ENCODE measurements at regions not wholly inside any gene's neighbourhood (a gene's known extent, or its start where the extent isn't known, plus 50 kb on each side); places are given as distances from the start of the nearest gene placed in this dataset.
"Not testable (repeated sequence)": the region's sequence is repeated elsewhere in the genome, so short reads cannot be mapped to it uniquely, and the experiment has no call there.

DNA sequence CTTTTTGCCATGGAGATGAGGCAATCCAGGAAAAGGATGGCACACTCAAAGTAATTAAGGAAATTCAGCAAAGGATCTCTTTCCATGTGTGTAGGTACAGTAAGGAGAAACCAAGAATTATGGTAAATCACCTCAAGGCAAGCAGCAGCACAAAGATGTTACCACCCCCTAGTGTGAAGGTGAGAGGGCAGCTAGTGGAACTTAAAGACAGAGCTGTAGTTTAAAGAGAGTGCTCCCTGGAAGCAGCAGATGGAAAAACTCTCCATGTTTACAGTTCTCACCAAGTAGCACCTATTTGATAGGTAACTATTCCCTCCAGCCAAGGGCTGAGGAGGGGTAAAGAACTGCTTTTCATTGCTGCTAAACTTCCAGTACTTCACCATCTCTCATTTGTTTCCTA is 860.4 kb upstream of the CRIM1 start:
- Histone ChIP-seq H3K9ac (ENCODE audit: low read length in 3 of 3) (no peak overlapping the region), H3K27ac (ENCODE audit: low read depth in 2 of 2, low read length in 2 of 2) (no peak overlapping the region), H3K4me3 (ENCODE audit: low read length in 3 of 3) (no peak overlapping the region), H3K27me3 (ENCODE audit: control insufficient read depth, insufficient read depth, low read length) (no peaks in the 10 kb centered on the region), H3K36me3 (ENCODE audit: control insufficient read depth in 2 of 3, insufficient read depth in 3 of 3, low read length in 3 of 3) (no peaks in the 10 kb centered on the region), H3K4me1 (ENCODE audit: control insufficient read depth in 2 of 3, insufficient read depth in 2 of 3, low read depth in 1 of 3, low read length in 3 of 3) (no peaks in the 10 kb centered on the region), H3K9me3 (ENCODE audit: control insufficient read depth in 2 of 3, insufficient read depth in 1 of 3, low read length in 3 of 3) (no peaks in the 10 kb centered on the region)
- intact Hi-C loops (cut with DNase I) = no loop called here
- DNase-seq = no peak
- FAIRE-seq = no peak
- TF ChIP-seq, protein P1, sequence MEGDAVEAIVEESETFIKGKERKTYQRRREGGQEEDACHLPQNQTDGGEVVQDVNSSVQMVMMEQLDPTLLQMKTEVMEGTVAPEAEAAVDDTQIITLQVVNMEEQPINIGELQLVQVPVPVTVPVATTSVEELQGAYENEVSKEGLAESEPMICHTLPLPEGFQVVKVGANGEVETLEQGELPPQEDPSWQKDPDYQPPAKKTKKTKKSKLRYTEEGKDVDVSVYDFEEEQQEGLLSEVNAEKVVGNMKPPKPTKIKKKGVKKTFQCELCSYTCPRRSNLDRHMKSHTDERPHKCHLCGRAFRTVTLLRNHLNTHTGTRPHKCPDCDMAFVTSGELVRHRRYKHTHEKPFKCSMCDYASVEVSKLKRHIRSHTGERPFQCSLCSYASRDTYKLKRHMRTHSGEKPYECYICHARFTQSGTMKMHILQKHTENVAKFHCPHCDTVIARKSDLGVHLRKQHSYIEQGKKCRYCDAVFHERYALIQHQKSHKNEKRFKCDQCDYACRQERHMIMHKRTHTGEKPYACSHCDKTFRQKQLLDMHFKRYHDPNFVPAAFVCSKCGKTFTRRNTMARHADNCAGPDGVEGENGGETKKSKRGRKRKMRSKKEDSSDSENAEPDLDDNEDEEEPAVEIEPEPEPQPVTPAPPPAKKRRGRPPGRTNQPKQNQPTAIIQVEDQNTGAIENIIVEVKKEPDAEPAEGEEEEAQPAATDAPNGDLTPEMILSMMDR (IDR thresholded peaks at IDR 0.05; ENCODE audit: borderline replicate concordance, extremely low read depth, insufficient read depth) = no peak

DNA sequence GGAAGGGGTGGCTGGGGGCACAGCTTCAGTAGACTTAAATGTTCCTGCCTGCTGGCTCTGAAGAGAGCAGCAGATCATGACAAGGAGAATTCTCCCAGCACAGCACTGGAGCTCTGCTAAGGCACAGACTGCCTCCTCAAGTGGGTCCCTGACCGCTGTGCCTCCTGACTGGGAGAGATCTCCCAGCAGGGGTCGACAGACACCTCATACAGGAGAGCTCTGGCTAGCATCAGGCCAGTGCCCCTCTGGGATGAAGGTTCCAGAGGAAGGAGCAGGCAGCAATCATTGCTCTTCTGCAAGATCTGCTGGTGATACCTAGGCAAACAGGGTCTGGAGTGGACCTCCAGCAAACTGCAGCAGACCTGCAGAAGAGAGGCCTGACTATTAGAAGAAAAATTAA is 877.5 kb upstream of the CRIM1 start:
- H3K9ac ChIP-seq (ENCODE audit: low read length in 3 of 3); intact Hi-C loops (cut with DNase I); H3K27me3 ChIP-seq (ENCODE audit: control insufficient read depth, insufficient read depth, low read length); H3K4me3 ChIP-seq (ENCODE audit: low read length in 3 of 3); H3K36me3 ChIP-seq (ENCODE audit: control insufficient read depth in 2 of 3, insufficient read depth in 3 of 3, low read length in 3 of 3); H3K27ac ChIP-seq (ENCODE audit: low read depth in 2 of 2, low read length in 2 of 2); H3K4me1 ChIP-seq (ENCODE audit: control insufficient read depth in 2 of 3, insufficient read depth in 2 of 3, low read depth in 1 of 3, low read length in 3 of 3); FAIRE-seq; H3K9me3 ChIP-seq (ENCODE audit: control insufficient read depth in 2 of 3, insufficient read depth in 1 of 3, low read length in 3 of 3): not testable (repeated sequence)
- DNase-seq = peak in 1 of 5 donors; percentile 27

DNA sequence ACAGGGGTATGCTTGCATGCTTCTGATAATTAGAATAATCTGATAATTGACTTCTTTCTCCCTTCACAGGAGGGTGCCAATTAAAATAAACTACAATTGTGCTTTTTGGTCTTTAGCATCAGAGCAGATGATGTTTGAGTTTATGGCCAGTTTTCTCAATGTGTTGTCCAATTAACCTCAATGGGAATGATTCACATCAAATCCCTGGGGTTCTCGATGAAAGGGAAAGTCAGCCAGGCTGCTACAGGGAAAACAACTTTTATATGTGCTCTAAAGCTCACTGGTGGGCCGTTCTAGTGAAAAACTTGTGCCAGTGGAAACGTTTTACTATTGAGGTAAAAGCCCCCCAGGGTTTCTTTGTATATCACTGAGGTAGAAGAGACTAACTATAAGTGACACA is 887.3 kb upstream of the CRIM1 start:
- no peaks in the 10 kb centered on the region for H3K27me3 ChIP-seq (ENCODE audit: control insufficient read depth, insufficient read depth, low read length)
- H3K36me3 ChIP-seq (ENCODE audit: control insufficient read depth in 2 of 3, insufficient read depth in 3 of 3, low read length in 3 of 3) = no peaks in the 10 kb centered on the region
- FAIRE-seq (no peak), DNase-seq (no peak)
- intact Hi-C loops (cut with DNase I) = no loop called here
- no peak overlapping the region for H3K9ac ChIP-seq (ENCODE audit: low read length in 3 of 3)
- no peaks in the 10 kb centered on the region for H3K4me1 ChIP-seq (ENCODE audit: control insufficient read depth in 2 of 3, insufficient read depth in 2 of 3, low read depth in 1 of 3, low read length in 3 of 3)
- no peaks in the 10 kb centered on the region for H3K9me3 ChIP-seq (ENCODE audit: control insufficient read depth in 2 of 3, insufficient read depth in 1 of 3, low read length in 3 of 3)
- no peak overlapping the region for H3K4me3 ChIP-seq (ENCODE audit: low read length in 3 of 3)
- no peak overlapping the region for H3K27ac ChIP-seq (ENCODE audit: low read depth in 2 of 2, low read length in 2 of 2)
- TF ChIP-seq, protein P1 (IDR thresholded peaks at IDR 0.05; ENCODE audit: borderline replicate concordance, extremely low read depth, insufficient read depth) = no peak

DNA sequence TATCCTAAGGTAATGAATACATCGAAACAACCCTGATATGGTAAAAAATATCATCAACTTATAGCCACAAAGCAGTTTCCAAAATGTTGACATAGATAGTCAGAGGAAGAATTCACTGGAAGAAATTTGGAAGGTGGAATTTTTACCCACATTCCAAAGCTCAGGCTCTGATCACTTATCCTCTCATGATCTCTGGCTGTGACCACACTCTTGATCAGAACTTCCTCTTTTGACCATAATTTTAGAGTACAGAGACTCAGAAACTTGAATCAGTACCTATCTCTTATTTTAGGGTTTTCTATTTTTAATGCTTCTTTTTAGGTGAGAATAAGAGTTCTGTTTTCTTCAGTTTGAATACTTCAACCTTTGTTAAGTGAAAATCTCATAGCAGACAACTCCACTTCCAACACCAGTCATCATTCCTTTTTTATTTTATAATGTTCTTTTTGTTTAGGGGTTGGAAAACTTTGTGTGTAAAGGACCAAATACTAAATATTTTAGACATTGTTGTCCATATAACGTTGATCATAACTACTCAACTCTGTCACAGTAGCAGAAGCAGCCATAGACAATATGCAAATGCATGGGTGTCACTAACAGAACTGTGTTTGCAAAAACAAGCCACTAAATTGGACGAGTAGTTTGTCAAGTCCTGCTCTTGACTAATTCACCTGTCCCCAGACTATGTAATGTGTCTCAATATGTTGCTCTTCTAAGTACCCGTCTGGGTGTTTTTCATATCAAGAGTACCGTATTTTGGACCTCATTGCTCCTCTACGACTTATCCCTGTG is 891.6 kb upstream of the CRIM1 start:
- Histone ChIP-seq H3K27me3 (ENCODE audit: control insufficient read depth, insufficient read depth, low read length) (no peaks in the 10 kb centered on the region), H3K36me3 (ENCODE audit: control insufficient read depth in 2 of 3, insufficient read depth in 3 of 3, low read length in 3 of 3) (no peaks in the 10 kb centered on the region), H3K9me3 (ENCODE audit: control insufficient read depth in 2 of 3, insufficient read depth in 1 of 3, low read length in 3 of 3) (no peaks in the 10 kb centered on the region), H3K4me1 (ENCODE audit: control insufficient read depth in 2 of 3, insufficient read depth in 2 of 3, low read depth in 1 of 3, low read length in 3 of 3) (no peaks in the 10 kb centered on the region), H3K4me3 (ENCODE audit: low read length in 3 of 3) (no peak overlapping the region), H3K9ac (ENCODE audit: low read length in 3 of 3) (no peak overlapping the region), H3K27ac (ENCODE audit: low read depth in 2 of 2, low read length in 2 of 2) (no peak overlapping the region)
- no peak for FAIRE-seq
- no peak for DNase-seq
- TF ChIP-seq, protein P1 (IDR thresholded peaks at IDR 0.05; ENCODE audit: borderline replicate concordance, extremely low read depth, insufficient read depth) = no peak
- intact Hi-C loops (cut with DNase I) = no loop called here

All from kidney (tissue), 13 donors.